GM12873 (cell line): ENCODE measurements at regions not wholly inside any gene's neighbourhood (a gene's known extent, or its start where the extent isn't known, plus 50 kb on each side); places are given as distances from the start of the nearest gene placed in this dataset.

Experiments
- CTCF ChIP-seq: IDR thresholded peaks from 2 replicates; pipeline ENCODE4 v1.5.1; 2012; ENCODE audit warnings: low read depth, mild to moderate bottlenecking, moderate library complexity, low read length, control low read depth; ENCODE audit not compliant: insufficient read depth; ENCODE audit errors: missing control alignments

- no peak for TF ChIP-seq CTCF
Observed at GRCh38 chr4:175970724-175971123, 94.9 kb upstream of the WDR17 start.

GRCh38 chr4:175971388-175972179 is 94.1 kb upstream of the WDR17 start:
- TF ChIP-seq CTCF: no peak

- TF ChIP-seq CTCF: no peak
Observed at GRCh38 chr4:175973027-175973923, 92.4 kb upstream of the WDR17 start.

GRCh38 chr4:175983636-175984035 is 82.0 kb upstream of the WDR17 start:
- no peak for TF ChIP-seq CTCF

GRCh38 chr4:175986668-175987067 is 79.0 kb upstream of the WDR17 start:
- no peak for TF ChIP-seq CTCF

- no peak for TF ChIP-seq CTCF
Observed at GRCh38 chr4:175988511-175988910, 77.1 kb upstream of the WDR17 start.

- TF ChIP-seq CTCF: no peak
Observed at GRCh38 chr4:175996206-175996605, 69.4 kb upstream of the WDR17 start.
